H4 (cell line): ENCODE measurements at regions not wholly inside any gene's neighbourhood (a gene's known extent, or its start where the extent isn't known, plus 50 kb on each side); places are given as distances from the start of the nearest gene placed in this dataset.
"Not testable (repeated sequence)": the region's sequence is repeated elsewhere in the genome, so short reads cannot be mapped to it uniquely, and the experiment has no call there.

Source experiments
- DNase-seq: peaks from one replicate; pipeline ENCODE4 v3.0.0-alpha.2; 2015; ENCODE audit warnings: low spot score

DNA sequence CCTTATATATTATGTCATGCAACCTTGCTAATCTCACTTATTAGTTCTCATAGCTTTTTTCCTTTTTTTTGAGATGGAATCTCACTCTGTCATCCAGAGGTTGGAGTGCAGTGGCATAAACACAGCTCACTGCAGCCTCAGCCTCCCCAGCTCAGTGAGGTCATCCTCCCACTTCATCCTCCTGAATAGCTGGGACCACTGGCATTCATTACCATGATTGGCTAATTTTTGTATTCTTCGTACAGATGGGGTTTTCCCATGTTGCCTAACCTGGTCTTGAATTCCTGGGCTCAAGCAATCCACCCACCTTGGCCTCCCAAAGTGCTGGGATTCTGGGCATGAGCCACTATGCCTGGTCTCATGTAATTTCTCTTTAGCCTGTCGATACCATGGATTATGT lies 89.1 kb upstream of the TRIM24 start:
- no peak for DNase-seq

DNA sequence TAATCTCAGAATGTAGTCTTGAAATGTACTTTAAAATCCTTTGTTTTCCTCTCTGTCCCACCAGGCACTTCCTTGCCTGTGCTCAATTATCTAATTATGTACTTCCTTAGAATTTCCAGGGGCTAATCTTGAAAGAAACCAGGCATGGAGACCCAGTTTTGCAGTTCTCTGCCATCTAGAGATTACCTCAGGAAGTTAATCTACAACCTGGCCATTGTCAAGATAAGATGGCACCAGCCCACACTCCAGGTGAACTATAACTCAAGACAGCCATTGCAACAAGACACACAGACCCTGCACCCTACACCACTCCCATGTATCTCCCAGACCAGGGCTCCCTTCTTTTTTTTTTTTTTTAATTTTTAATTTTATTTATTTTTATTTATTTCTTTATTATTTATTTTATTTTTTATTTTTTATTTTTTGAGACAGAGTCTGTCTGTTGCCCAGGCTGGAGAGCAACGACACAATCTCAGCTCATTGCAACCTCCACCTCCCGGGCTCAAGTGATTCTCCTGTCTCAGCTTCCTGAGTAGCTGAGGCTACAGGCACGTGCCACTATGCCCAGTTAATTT lies 85.9 kb upstream of the TRIM24 start:
- no peak for DNase-seq

DNA sequence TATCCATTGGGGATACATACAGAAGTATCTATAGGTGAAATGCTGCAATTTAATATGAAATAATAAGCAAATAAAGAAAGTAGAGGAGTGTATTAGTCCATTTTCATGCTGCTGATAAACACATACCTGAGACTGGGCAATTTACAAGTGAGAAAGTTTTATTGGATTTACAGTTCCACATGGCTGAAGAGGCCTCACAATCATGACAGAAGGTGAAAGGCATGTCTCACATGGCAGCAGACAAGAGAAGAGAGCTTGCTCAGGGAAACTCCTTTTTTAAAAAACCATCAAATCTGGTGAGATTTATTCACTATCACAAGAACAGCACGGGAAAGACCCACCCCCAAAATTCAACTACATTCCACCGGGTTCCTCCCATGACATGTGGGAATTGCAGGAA lies 82.8 kb upstream of the TRIM24 start:
- DNase-seq, result no peak

DNA sequence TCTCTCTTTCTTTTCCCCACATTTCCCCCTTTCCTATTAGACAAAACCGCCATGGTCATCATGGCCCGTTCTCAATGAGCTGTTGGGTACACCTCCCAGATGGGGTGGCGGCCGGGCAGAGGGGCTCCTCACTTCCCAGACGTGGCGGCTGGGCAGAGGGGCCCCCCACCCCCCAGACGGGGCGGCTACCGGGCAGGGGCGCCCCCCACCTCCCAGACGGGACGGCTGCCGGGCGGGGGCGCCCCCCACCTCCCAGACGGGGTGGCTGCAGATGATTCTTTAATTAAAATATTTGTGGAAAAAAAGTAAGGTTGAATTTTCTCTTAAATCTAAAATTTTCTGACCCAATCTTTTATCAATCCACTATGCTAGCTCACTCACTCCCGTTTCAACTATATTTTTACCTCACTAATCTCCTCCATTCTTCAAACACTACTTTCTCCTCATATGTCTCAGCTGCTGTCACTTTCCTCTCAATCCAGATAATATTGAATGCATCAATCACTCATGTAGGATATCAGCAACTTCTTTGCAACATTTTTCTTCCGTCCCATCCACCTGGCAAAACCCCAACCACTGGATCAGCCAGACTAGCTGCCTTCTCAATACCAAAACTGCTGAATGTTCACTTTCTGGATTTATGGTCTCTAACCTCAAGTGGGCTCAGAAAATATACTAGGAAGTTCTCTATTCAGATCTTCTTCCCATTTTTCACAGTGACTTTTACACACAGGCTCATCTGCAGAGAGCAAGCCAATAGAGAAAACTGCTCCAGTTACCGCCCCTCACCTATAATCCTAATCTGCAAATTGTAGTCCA lies 81.1 kb upstream of the TRIM24 start:
- no peak for DNase-seq

DNA sequence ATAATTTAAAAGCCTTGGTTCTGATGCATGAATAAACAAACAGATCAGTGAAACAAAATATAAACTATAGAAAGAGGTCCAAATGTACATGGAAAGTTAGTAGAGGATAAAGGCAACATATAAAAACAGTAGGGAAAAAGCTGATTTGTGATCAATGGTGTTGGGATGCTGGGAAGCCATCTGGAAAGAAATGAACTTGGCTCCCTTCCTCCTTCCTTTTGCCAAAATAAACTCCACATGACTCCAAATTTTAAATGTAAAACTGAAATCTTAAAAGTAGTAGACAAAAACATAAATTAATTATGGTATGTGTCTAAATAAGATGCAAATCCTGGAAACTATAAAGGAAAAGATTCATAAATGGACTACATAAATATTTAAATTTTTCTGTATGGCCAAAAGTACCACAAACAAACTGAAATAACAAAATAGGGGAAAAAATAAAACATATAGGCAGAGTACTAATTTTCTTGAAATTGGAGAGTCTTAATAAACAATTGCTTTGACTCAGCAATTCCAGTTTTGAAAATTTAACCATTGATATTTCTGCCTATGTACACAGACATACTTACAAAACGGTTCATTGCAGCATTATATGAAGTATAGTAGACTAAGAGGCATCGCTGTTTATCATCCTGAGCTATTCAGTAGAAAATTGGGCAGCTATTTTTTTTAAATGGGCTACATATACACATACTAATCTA lies 77.0 kb upstream of the TRIM24 start:
- no peak for DNase-seq

DNA sequence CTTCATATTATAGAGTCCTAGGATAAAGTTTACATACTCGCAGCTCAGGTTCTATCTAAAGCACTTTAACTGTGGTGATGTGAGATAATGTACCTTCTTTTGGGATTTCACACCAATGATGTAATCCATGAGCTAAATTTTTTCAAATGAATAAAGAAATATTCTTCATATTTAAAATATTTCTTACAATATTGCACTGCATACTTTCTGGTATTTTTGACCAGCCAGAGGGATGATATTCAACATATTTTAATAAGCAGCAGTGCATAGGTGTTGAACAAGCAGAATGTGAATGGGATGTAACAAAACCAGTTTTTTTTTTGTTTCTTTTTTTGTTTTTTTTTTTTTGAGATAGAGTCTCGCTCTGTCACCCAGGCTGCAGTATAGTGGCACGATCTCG lies 73.2 kb upstream of the TRIM24 start:
- DNase-seq, result no peak

DNA sequence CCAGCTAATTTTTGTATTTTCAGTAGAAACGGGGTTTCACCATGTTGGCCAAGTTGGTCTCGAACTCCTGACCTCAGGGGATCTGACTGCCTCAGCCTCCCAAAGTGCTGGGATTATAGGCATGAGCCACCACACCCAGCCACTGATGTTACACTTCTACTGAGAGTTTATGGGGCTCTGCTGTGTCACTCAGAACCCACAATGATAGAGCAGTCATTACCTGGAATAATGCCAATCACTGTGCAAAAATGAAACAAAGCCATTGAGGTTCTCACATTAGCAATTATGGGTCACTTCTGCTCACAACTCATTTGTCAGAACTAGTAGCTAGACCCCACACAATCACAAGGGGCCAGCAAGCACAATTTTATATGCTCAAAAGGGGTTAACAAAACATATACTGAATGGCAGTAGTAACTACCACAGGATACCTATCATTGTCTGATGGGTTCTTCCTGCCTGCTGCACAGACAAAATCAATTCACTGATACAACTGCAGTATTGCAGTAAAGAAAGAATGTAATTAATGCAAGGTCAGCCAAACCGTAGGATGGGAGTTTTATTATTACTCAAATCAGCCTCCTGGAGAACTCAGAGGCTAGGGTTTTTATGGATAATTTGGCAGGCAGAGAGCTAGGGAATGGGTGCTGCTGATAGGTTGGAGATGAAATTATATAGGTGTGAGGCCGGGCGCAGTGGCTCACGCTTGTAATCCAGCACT lies 72.1 kb upstream of the TRIM24 start:
- no peak for DNase-seq

DNA sequence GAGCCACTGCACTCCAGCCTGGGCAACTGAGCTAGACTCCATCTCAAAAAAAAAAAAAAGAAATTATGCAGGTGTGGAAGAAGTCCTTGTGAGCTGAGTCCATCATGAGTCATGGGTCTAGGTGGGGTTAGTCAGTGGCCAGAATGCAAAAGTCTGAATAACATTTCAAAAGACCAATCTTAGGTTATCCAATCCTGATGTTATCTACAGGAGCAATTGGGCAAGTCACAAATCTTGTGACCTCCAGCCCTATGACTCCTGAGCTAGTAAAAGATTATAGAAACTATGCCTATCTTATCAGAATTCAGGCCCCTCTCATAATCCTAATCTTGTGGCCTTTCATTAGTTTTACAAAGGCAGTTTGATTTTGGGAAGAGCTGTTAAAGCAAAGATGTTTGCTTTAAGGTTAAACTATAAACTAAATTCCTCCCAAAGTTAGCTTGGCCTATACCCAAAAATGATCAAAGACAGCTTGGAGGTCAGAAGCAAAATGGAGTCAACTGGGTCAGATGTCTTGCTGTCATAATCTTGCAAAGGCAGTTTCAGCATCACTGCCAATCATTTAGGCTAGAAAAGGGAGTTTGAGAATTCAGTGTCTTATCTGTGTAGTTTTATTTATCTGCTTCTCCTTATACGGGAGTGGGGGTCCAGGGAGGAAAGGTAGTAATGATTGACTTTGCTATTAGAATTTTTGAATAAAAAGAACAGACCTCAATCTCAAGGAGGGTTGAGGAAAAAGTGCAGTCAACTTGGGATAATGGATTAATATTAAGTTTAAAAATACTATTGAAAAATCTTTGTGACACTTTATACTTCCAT lies 71.2 kb upstream of the TRIM24 start:
- no peak for DNase-seq

DNA sequence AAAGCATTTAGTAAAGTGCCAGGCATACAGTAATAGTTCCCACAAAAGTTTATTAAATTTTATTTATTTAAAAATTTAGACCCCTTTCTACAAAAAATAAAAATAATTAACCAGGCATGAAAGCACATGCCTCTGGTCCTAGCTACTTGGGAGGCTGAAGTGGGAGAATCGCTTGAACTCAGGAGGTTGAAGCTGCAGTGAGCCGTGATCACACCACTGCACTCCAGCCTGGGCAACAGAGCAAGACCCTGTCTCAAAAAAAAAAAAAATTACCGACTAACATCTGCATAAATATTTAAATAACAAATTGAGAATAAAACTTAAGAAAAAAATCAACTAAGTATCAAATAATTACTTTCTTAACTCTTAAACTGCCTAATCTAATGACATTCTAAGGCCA lies 64.3 kb upstream of the TRIM24 start:
- DNase-seq, result no peak

DNA sequence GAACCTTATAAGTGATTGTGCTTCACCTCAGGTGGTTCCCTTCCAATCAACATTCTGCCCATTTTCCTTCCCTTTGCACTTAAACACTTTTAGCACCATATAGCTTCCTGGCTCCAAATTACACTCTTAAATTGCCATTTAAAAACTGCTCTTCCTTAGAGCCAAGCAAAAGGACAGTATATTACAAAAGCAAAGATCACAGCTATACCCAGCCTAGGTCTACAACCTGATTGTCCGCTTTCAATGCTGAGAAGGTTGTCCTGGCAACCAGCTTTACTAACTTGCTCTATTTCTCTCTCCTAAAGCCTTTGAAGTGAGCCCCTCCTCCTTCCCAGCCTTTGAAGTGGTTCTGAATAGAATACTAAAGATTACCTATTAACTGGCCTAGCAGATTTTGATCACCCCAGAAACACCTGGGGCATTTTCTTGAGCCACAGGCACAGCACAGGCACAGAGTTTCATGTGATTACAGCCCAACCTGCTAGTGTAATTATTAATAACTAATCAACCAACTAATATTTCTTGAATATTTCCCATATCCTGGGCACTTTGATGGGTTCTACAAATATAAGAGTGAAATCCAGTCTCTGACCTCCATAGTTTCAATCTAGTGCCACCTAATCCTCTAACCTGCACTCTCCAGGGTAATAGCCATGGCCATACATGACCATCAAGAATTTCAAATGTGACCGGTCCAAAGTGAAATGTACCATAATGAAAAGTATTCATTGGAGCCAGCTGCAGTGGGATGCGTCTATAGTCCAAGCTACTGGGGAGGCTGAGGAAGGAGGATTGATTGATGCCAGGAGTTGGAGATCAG lies 63.6 kb upstream of the TRIM24 start:
- DNase-seq, result no peak

DNA sequence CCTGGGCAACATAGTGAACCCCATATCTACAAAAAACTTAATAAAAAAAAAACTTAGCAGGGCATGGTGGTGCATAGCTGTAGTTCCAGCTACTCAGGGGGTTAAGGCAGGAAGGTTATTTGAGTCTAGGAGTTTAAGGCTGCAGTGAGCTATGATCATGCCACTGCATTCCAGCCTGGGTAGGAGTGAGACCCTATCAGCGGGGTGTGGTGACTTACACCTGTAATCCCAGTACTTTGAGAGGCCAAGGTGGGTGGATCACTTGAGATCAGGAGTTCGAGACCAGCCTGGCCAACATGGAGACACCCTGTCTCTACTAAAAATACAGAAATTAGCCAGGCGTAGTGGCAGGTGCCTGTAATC lies 63.0 kb upstream of the TRIM24 start:
- DNase-seq, result not testable (repeated sequence)

DNA sequence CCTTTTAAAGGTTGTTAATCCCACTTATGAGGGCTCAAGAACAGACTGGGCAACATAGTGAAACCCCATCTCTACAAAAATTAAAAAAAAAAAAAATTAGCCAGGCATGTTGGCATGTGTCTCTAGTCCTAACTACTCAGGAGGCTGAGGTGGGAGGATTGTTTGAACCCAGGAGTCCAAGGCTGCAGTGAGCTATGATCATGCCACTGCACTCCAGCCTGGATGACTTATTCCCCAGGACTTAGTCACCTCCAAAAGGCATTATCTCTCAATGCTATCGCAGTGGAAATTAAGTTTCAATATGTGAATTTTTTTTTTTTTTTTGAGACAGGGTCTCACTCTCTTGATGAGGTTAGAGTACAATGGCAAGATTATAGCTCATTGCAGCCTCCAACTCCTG lies 61.2 kb upstream of the TRIM24 start:
- DNase-seq, result no peak

DNA sequence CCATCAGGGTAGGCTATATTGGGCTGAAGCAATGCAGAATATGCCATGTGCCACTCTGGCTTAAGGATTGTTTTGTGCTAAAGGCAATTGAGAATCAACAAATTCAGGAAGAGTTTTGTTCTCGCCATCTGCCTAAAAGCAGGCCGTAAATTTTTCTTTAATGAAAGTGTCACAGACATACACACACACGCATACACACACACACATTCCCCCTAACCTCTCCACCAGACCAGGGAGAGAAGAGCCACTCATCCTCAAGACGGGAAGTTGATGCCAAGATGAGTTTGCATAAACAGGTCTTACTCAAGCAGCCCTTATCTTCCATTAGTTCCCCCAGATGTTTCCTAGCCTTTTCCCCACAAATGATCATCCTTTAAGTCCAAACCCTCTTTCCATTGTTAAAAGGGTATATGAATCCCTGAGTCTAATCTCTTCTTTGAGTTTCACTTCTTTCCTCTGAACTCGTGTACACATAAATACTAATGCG lies 59.6 kb upstream of the TRIM24 start:
- no peak for DNase-seq

DNA sequence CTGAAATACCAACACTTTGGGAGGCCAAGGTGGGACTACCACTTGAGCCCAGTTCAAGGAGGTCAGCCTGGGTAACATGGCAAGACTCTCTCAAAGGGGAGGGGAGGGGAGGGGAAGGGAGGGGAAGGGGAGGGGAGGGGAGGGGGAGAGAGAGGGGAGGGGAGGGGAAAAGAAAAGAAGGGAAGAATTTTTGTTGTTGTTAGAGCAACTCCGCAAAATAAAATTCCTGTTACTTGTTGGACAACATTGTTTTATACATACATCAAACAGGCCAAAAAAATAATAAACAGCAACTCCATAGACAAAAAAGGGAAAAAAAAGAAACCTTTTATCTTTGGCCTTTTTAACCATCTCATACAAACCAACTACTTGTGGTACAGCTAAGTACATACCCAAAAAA lies 57.3 kb upstream of the TRIM24 start:
- DNase-seq, result no peak

DNA sequence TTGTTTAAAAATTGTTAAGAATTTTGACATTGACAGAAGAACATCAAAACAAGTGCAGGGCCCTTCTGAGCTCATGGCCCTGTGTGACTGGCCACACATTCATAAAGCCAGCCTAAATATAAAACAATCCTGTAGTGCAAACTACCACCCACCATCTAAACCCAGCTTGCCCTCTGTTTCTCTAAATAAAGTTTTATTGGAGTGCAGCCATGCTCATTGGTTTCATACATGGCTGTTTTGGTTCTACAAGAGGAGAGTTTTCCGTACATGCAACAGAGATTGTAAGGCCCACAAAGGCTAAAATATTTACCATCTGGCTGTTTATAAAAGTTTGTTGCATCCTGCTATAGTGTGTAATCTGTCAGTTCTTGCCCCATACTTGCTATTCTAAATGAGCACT lies 54.6 kb upstream of the TRIM24 start:
- no peak for DNase-seq

DNA sequence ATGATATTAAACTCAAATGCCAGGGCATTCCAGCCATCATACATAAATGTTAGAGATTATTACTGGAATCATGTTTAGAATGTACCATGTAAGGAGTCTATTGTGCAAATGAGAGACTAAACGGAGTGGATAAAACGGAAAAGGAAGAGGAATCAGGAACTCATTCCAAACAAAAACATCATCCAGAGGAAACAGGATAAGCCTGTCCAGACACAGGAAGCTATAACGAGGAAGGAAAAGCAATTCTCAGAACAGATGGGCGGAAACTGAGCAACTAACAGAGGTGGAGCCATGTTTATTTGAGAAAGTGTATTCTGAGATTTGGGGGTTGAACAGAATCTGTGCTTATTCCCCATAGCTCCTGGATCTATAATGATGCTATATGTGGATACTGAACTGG lies 52.3 kb upstream of the TRIM24 start:
- DNase-seq, result no peak
